Type B pancreatic cell (in vitro differentiated cells): ENCODE measurements at regions not wholly inside any gene's neighbourhood (a gene's known extent, or its start where the extent isn't known, plus 50 kb on each side); places are given as distances from the start of the nearest gene placed in this dataset.

Experiments used
- DNase-seq: peaks from one replicate; pipeline ENCODE4 v3.0.0; 2021; ENCODE audit warnings: mixed read lengths; ENCODE audit not compliant: unreplicated experiment; ENCODE audit errors: extremely low spot score
- H3K27ac Mint-ChIP-seq: 2 replicates; pipeline ENCODE4 v1.8.0; 2021; ENCODE audit warnings: mild to moderate bottlenecking, mixed read lengths
- H3K27me3 Mint-ChIP-seq: 2 replicates; pipeline ENCODE4 v1.8.0; 2021; ENCODE audit warnings: mixed read lengths
- H3K36me3 Mint-ChIP-seq: 2 replicates; pipeline ENCODE4 v1.8.0; 2021; ENCODE audit warnings: mixed read lengths
- H3K4me1 Mint-ChIP-seq: one replicate; pipeline ENCODE4 v1.8.0; 2021; ENCODE audit warnings: mixed read lengths; ENCODE audit not compliant: unreplicated experiment
- H3K4me3 Mint-ChIP-seq: 2 replicates; pipeline ENCODE4 v1.8.0; 2021; ENCODE audit warnings: mild to moderate bottlenecking, mixed read lengths
- H3K9me3 Mint-ChIP-seq: 2 replicates; pipeline ENCODE4 v1.8.0; 2021; ENCODE audit warnings: mixed read lengths
- TF ChIP-seq, protein P1 (sequence below): fragments of 200-600 bp; sonication (generic); conservative IDR thresholded peaks from 2 replicates; pipeline ENCODE4 v1.5.0; 2021; ENCODE audit warnings: antibody characterized with exemption, mild to moderate bottlenecking

DNA sequence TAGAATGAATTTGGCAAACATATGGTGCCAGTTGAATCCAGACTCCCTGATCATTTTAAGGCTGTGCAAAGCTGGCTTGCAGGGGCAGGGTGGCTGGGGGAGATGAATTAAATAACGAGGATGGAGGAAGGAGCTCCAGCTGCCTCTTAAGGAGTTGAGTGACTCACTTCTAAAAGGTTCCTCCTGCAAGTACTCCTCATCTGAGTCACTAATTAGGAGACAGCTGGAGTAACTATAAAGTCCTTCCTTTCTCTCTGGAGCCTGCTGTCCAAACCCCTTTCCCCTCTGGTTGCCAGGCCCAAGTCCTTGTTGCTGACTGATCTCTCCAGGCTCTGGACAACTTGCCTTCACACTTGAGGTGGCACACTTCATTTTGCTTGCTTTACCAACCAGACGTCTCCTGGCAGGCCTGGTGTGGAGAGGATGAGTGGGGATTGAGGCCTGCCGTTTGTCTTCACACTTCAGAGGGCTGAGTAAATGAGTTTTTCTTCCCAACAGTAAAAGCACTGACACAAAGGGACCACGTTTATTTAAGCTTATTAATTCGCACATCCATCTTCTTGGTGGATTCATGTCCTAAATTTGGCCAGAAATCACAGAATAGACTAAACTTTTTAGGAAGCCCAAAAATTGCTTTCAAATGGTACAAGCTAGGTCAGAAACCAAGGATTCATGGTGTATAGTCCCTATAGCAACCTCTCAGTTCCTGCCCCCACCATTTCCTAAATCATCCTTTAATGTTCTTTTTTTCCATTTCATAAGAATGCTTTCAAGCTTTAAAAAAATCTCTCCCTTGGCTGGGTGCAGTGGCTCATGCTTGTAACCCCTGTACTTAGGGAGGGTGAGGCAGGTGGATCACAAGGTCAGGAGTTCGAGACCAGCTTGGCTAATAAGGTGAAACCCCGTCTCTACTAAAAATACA lies 90.5 kb upstream of the MYRIP start:
- Mint-ChIP-seq H3K36me3 (no peaks in the 10 kb centered on the region), H3K27ac (no peak overlapping the region), H3K9me3 (no peaks in the 10 kb centered on the region)

GRCh38 chr3:39721076-39721475 lies 88.3 kb upstream of the MYRIP start:
- no peak for DNase-seq
- no peaks in the 10 kb centered on the region for H3K36me3 Mint-ChIP-seq
- peaks cover 16% of the 10 kb centered on the region for H3K27me3 Mint-ChIP-seq
- no peaks in the 10 kb centered on the region for H3K9me3 Mint-ChIP-seq
- TF ChIP-seq, protein P1, sequence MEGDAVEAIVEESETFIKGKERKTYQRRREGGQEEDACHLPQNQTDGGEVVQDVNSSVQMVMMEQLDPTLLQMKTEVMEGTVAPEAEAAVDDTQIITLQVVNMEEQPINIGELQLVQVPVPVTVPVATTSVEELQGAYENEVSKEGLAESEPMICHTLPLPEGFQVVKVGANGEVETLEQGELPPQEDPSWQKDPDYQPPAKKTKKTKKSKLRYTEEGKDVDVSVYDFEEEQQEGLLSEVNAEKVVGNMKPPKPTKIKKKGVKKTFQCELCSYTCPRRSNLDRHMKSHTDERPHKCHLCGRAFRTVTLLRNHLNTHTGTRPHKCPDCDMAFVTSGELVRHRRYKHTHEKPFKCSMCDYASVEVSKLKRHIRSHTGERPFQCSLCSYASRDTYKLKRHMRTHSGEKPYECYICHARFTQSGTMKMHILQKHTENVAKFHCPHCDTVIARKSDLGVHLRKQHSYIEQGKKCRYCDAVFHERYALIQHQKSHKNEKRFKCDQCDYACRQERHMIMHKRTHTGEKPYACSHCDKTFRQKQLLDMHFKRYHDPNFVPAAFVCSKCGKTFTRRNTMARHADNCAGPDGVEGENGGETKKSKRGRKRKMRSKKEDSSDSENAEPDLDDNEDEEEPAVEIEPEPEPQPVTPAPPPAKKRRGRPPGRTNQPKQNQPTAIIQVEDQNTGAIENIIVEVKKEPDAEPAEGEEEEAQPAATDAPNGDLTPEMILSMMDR: no peak
- no peak overlapping the region for H3K27ac Mint-ChIP-seq
- no peaks in the 10 kb centered on the region for H3K4me1 Mint-ChIP-seq
- H3K4me3 Mint-ChIP-seq: no peak overlapping the region

More for the DNA sequence above, 90.5 kb upstream of the MYRIP start:
- TF ChIP-seq, protein P1: no peak
- peaks cover 5% of the 10 kb centered on the region for H3K27me3 Mint-ChIP-seq
- no peak overlapping the region for H3K4me3 Mint-ChIP-seq
- DNase-seq: no peak
- H3K4me1 Mint-ChIP-seq: no peaks in the 10 kb centered on the region

GRCh38 chr3:39724233-39724846 lies 85.1 kb upstream of the MYRIP start:
- H3K4me1 Mint-ChIP-seq: no peaks in the 10 kb centered on the region
- H3K27ac Mint-ChIP-seq: no peak overlapping the region
- H3K9me3 Mint-ChIP-seq: no peaks in the 10 kb centered on the region

GRCh38 chr3:39725321-39725720 lies 84.1 kb upstream of the MYRIP start:
- no peak for DNase-seq
- TF ChIP-seq, protein P1: no peak
- Mint-ChIP-seq H3K9me3 (no peaks in the 10 kb centered on the region), H3K27ac (no peak overlapping the region), H3K27me3 (peaks cover 33% of the 10 kb centered on the region), H3K4me3 (no peak overlapping the region), H3K4me1 (no peaks in the 10 kb centered on the region), H3K36me3 (no peaks in the 10 kb centered on the region)

More at GRCh38 chr3:39724233-39724846, 85.1 kb upstream of the MYRIP start:
- H3K4me3 Mint-ChIP-seq: no peak overlapping the region
- peaks cover 33% of the 10 kb centered on the region for H3K27me3 Mint-ChIP-seq
- no peaks in the 10 kb centered on the region for H3K36me3 Mint-ChIP-seq
- TF ChIP-seq, protein P1: peak; percentile 34
- DNase-seq: no peak

- Mint-ChIP-seq H3K4me1 (no peaks in the 10 kb centered on the region), H3K27me3 (peaks cover 29% of the 10 kb centered on the region), H3K27ac (no peak overlapping the region), H3K36me3 (no peaks in the 10 kb centered on the region), H3K4me3 (no peak overlapping the region), H3K9me3 (no peaks in the 10 kb centered on the region)
- DNase-seq: no peak
- TF ChIP-seq, protein P1: no peak
These were observed 82.0 kb upstream of the MYRIP start for GRCh38 chr3:39727415-39727814.
